ENCODE measurements at regions not wholly inside any gene's neighbourhood (a gene's known extent, or its start where the extent isn't known, plus 50 kb on each side); places are given as distances from the start of the nearest gene placed in this dataset.

GRCh38 chr5:168147106-168147505 is 144.3 kb upstream of the WWC1 start:
- Mint-ChIP-seq H3K27ac (no peak overlapping the region), H3K4me3 (no peak overlapping the region), H3K27me3 (peaks cover 0 to 18% (median 11%) of the 10 kb centered on the region in 5 donors), H3K36me3 (no peaks in the 10 kb centered on the region), H3K9me3 (peaks cover 0 to 4% (median 0%) of the 10 kb centered on the region in 11 donors), H3K4me1 (peaks cover 0 to 5% (median 0%) of the 10 kb centered on the region in 7 donors)
- ATAC-seq = no peak
- no peak for DNase-seq
- H3K9me3 ChIP-seq (ENCODE audit: control insufficient read depth in 2 of 3, low read length in 3 of 3) = no peaks in the 10 kb centered on the region
- no peak overlapping the region for H3K4me3 ChIP-seq (ENCODE audit: low read length)
- ChIA-PET POLR2A (no interaction called here), CTCF (no interaction called here)
- H3K27ac ChIP-seq (ENCODE audit: low read depth, low read length) = no peak overlapping the region
- no peaks in the 10 kb centered on the region for H3K27me3 ChIP-seq (ENCODE audit: control insufficient read depth in 2 of 2, insufficient read depth in 2 of 2, low read length in 2 of 2)
- intact Hi-C loops (cut with micrococcal nuclease) = no loop called here
- no peaks in the 10 kb centered on the region for H3K36me3 ChIP-seq (ENCODE audit: control insufficient read depth in 2 of 3, insufficient read depth in 3 of 3, low read length in 3 of 3)
- H3K4me1 ChIP-seq (ENCODE audit: control insufficient read depth in 2 of 2, insufficient read depth in 2 of 2, low read length in 2 of 2) = no peaks in the 10 kb centered on the region

GRCh38 chr5:168147568-168148360 is 143.7 kb upstream of the WWC1 start:
- peaks cover 0 to 9% (median 0%) of the 10 kb centered on the region in 7 donors for H3K4me1 Mint-ChIP-seq
- ChIA-PET CTCF (no interaction called here), POLR2A (no interaction called here)

GRCh38 chr5:168151041-168151440 is 140.4 kb upstream of the WWC1 start:
- no peaks in the 10 kb centered on the region for H3K27me3 ChIP-seq (ENCODE audit: control insufficient read depth in 2 of 2, insufficient read depth in 2 of 2, low read length in 2 of 2)
- no peaks in the 10 kb centered on the region for H3K36me3 Mint-ChIP-seq
- H3K4me1 Mint-ChIP-seq = peaks cover 0 to 8% (median 0%) of the 10 kb centered on the region in 7 donors
- intact Hi-C loops (cut with micrococcal nuclease) = no loop called here
- no peaks in the 10 kb centered on the region for H3K4me1 ChIP-seq (ENCODE audit: control insufficient read depth in 2 of 2, insufficient read depth in 2 of 2, low read length in 2 of 2)
- no peaks in the 10 kb centered on the region for H3K36me3 ChIP-seq (ENCODE audit: control insufficient read depth in 2 of 3, insufficient read depth in 3 of 3, low read length in 3 of 3)
- ChIA-PET CTCF (no interaction called here), POLR2A (no interaction called here)
- H3K27ac Mint-ChIP-seq = no peak overlapping the region
- H3K4me3 Mint-ChIP-seq = no peak overlapping the region
- H3K27me3 Mint-ChIP-seq = peaks cover 0 to 29% (median 20%) of the 10 kb centered on the region in 5 donors
- DNase-seq (no peak), ATAC-seq (no peak)
- H3K4me3 ChIP-seq (ENCODE audit: low read length) = no peak overlapping the region
- no peak overlapping the region for H3K27ac ChIP-seq (ENCODE audit: low read depth, low read length)
- H3K9me3 Mint-ChIP-seq = peaks cover 0 to 3% (median 0%) of the 10 kb centered on the region in 11 donors
- H3K9me3 ChIP-seq (ENCODE audit: control insufficient read depth in 2 of 3, low read length in 3 of 3) = no peaks in the 10 kb centered on the region

More at GRCh38 chr5:168147568-168148360, 143.7 kb upstream of the WWC1 start:
- Histone ChIP-seq H3K4me3 (ENCODE audit: low read length) (no peak overlapping the region), H3K9me3 (ENCODE audit: control insufficient read depth in 2 of 3, low read length in 3 of 3) (no peaks in the 10 kb centered on the region), H3K36me3 (ENCODE audit: control insufficient read depth in 2 of 3, insufficient read depth in 3 of 3, low read length in 3 of 3) (no peaks in the 10 kb centered on the region), H3K27ac (ENCODE audit: low read depth, low read length) (no peak overlapping the region), H3K27me3 (ENCODE audit: control insufficient read depth in 2 of 2, insufficient read depth in 2 of 2, low read length in 2 of 2) (no peaks in the 10 kb centered on the region), H3K4me1 (ENCODE audit: control insufficient read depth in 2 of 2, insufficient read depth in 2 of 2, low read length in 2 of 2) (no peaks in the 10 kb centered on the region)
- Mint-ChIP-seq H3K27ac (no peak overlapping the region), H3K36me3 (no peaks in the 10 kb centered on the region), H3K9me3 (peaks cover 0 to 4% (median 0%) of the 10 kb centered on the region in 11 donors), H3K4me3 (no peak overlapping the region), H3K27me3 (peaks cover 0 to 19% (median 15%) of the 10 kb centered on the region in 5 donors)
- DNase-seq (no peak), ATAC-seq (no peak)
- intact Hi-C loops (cut with micrococcal nuclease) = no loop called here

GRCh38 chr5:168152660-168153059 is 138.8 kb upstream of the WWC1 start:
- POLR2A ChIA-PET = no interaction called here
- Histone ChIP-seq H3K9me3 (ENCODE audit: control insufficient read depth in 2 of 3, low read length in 3 of 3) (no peaks in the 10 kb centered on the region), H3K36me3 (ENCODE audit: control insufficient read depth in 2 of 3, insufficient read depth in 3 of 3, low read length in 3 of 3) (no peaks in the 10 kb centered on the region), H3K27ac (ENCODE audit: low read depth, low read length) (no peak overlapping the region), H3K4me3 (ENCODE audit: low read length) (no peak overlapping the region), H3K4me1 (ENCODE audit: control insufficient read depth in 2 of 2, insufficient read depth in 2 of 2, low read length in 2 of 2) (no peaks in the 10 kb centered on the region), H3K27me3 (ENCODE audit: control insufficient read depth in 2 of 2, insufficient read depth in 2 of 2, low read length in 2 of 2) (no peaks in the 10 kb centered on the region)
- peaks cover 5 to 32% (median 20%) of the 10 kb centered on the region in 5 donors for H3K27me3 Mint-ChIP-seq
- H3K9me3 Mint-ChIP-seq = peaks cover 0 to 2% (median 0%) of the 10 kb centered on the region in 11 donors
- H3K36me3 Mint-ChIP-seq = no peaks in the 10 kb centered on the region
- peaks cover 0 to 8% (median 0%) of the 10 kb centered on the region in 7 donors for H3K4me1 Mint-ChIP-seq
- DNase-seq (peak in 3 of 9 donors; percentile 5 to 22 (median 13)), ATAC-seq (peak; percentile 51)
- H3K27ac Mint-ChIP-seq = no peak overlapping the region
- intact Hi-C loops (cut with micrococcal nuclease) = no loop called here
- CTCF ChIA-PET = no interaction called here
- peak overlapping the region in 1 of 10 donors; percentile 14 for H3K4me3 Mint-ChIP-seq

- H3K27me3 ChIP-seq (ENCODE audit: control insufficient read depth in 2 of 2, insufficient read depth in 2 of 2, low read length in 2 of 2) = no peaks in the 10 kb centered on the region
- H3K4me1 Mint-ChIP-seq = peaks cover 0 to 8% (median 0%) of the 10 kb centered on the region in 7 donors
- peaks cover 5 to 33% (median 20%) of the 10 kb centered on the region in 5 donors for H3K27me3 Mint-ChIP-seq
- ChIA-PET POLR2A (no interaction called here), CTCF (no interaction called here)
- H3K4me1 ChIP-seq (ENCODE audit: control insufficient read depth in 2 of 2, insufficient read depth in 2 of 2, low read length in 2 of 2) = no peaks in the 10 kb centered on the region
- peaks cover 0 to 2% (median 0%) of the 10 kb centered on the region in 11 donors for H3K9me3 Mint-ChIP-seq
- no peak overlapping the region for H3K27ac Mint-ChIP-seq
- no peaks in the 10 kb centered on the region for H3K36me3 Mint-ChIP-seq
- no peaks in the 10 kb centered on the region for H3K9me3 ChIP-seq (ENCODE audit: control insufficient read depth in 2 of 3, low read length in 3 of 3)
- no peak overlapping the region for H3K4me3 ChIP-seq (ENCODE audit: low read length)
- DNase-seq = no peak
- no peak for ATAC-seq
- no peaks in the 10 kb centered on the region for H3K36me3 ChIP-seq (ENCODE audit: control insufficient read depth in 2 of 3, insufficient read depth in 3 of 3, low read length in 3 of 3)
- intact Hi-C loops (cut with micrococcal nuclease) = no loop called here
- H3K27ac ChIP-seq (ENCODE audit: low read depth, low read length) = no peak overlapping the region
- no peak overlapping the region for H3K4me3 Mint-ChIP-seq
Measured at GRCh38 chr5:168153263-168153875, 138.1 kb upstream of the WWC1 start.

GRCh38 chr5:168153876-168154270 is 137.6 kb upstream of the WWC1 start:
- Histone ChIP-seq H3K4me1 (ENCODE audit: control insufficient read depth in 2 of 2, insufficient read depth in 2 of 2, low read length in 2 of 2) (no peaks in the 10 kb centered on the region), H3K36me3 (ENCODE audit: control insufficient read depth in 2 of 3, insufficient read depth in 3 of 3, low read length in 3 of 3) (no peaks in the 10 kb centered on the region), H3K4me3 (ENCODE audit: low read length) (no peak overlapping the region), H3K27ac (ENCODE audit: low read depth, low read length) (no peak overlapping the region), H3K9me3 (ENCODE audit: control insufficient read depth in 2 of 3, low read length in 3 of 3) (no peaks in the 10 kb centered on the region), H3K27me3 (ENCODE audit: control insufficient read depth in 2 of 2, insufficient read depth in 2 of 2, low read length in 2 of 2) (no peaks in the 10 kb centered on the region)
- DNase-seq (no peak), ATAC-seq (no peak)
- Mint-ChIP-seq H3K27ac (no peak overlapping the region), H3K9me3 (peaks cover 0 to 2% (median 0%) of the 10 kb centered on the region in 11 donors), H3K4me3 (no peak overlapping the region), H3K36me3 (no peaks in the 10 kb centered on the region), H3K4me1 (peaks cover 0 to 8% (median 0%) of the 10 kb centered on the region in 7 donors), H3K27me3 (peaks cover 5 to 33% (median 20%) of the 10 kb centered on the region in 5 donors)
- POLR2A ChIA-PET = no interaction called here
- intact Hi-C loops (cut with micrococcal nuclease) = no loop called here
- CTCF ChIA-PET = no interaction called here

Measured in naive thymus-derived CD4-positive, alpha-beta T cell (primary cell).